ENCODE measurements at regions not wholly inside any gene's neighbourhood (a gene's known extent, or its start where the extent isn't known, plus 50 kb on each side); places are given as distances from the start of the nearest gene placed in this dataset.

GRCh38 chr16:86701286-86701975 is 123.1 kb downstream of the FOXL1 start:
- Mint-ChIP-seq H3K4me3 (no peak overlapping the region), H3K36me3 (no peaks in the 10 kb centered on the region), H3K4me1 (ENCODE audit: low read depth) (no peaks in the 10 kb centered on the region), H3K9me3 (peaks cover 2% of the 10 kb centered on the region), H3K27ac (no peak overlapping the region), H3K27me3 (peaks cover 3% of the 10 kb centered on the region)
- ChIA-PET CTCF (no interaction called here), POLR2A (no interaction called here)
- DNase-seq: no peak
- intact Hi-C loops (cut with micrococcal nuclease): no loop called here

GRCh38 chr16:86702824-86703588 is 124.7 kb downstream of the FOXL1 start:
- POLR2A ChIA-PET: no interaction called here
- Mint-ChIP-seq H3K4me3 (no peak overlapping the region), H3K27me3 (peaks cover 3% of the 10 kb centered on the region), H3K4me1 (ENCODE audit: low read depth) (no peaks in the 10 kb centered on the region), H3K36me3 (no peaks in the 10 kb centered on the region), H3K27ac (no peak overlapping the region), H3K9me3 (peaks cover 2% of the 10 kb centered on the region)
- intact Hi-C loops (cut with micrococcal nuclease): no loop called here
- CTCF ChIA-PET: no interaction called here
- no peak for DNase-seq

- ChIA-PET CTCF (no interaction called here), POLR2A (no interaction called here)
- no peaks in the 10 kb centered on the region for H3K4me1 Mint-ChIP-seq (ENCODE audit: low read depth)
- H3K27me3 Mint-ChIP-seq: peaks cover 1% of the 10 kb centered on the region
- H3K4me3 Mint-ChIP-seq: no peak overlapping the region
- peaks cover 2% of the 10 kb centered on the region for H3K9me3 Mint-ChIP-seq
- intact Hi-C loops (cut with micrococcal nuclease): no loop called here
- DNase-seq: no peak
- no peaks in the 10 kb centered on the region for H3K36me3 Mint-ChIP-seq
- no peak overlapping the region for H3K27ac Mint-ChIP-seq
Observed at GRCh38 chr16:86704516-86704915, 126.2 kb downstream of the FOXL1 start.

- peaks cover 1% of the 10 kb centered on the region for H3K27me3 Mint-ChIP-seq
- CTCF ChIA-PET: no interaction called here
- no peak for DNase-seq
- POLR2A ChIA-PET: no interaction called here
- no peak overlapping the region for H3K27ac Mint-ChIP-seq
- no peaks in the 10 kb centered on the region for H3K36me3 Mint-ChIP-seq
- H3K4me3 Mint-ChIP-seq: no peak overlapping the region
- peaks cover 2% of the 10 kb centered on the region for H3K9me3 Mint-ChIP-seq
- H3K4me1 Mint-ChIP-seq (ENCODE audit: low read depth): no peaks in the 10 kb centered on the region
- intact Hi-C loops (cut with micrococcal nuclease): no loop called here
Observed at GRCh38 chr16:86706726-86707125, 128.4 kb downstream of the FOXL1 start.

- DNase-seq: no peak
- H3K36me3 Mint-ChIP-seq: no peaks in the 10 kb centered on the region
- peaks cover 1% of the 10 kb centered on the region for H3K27me3 Mint-ChIP-seq
- intact Hi-C loops (cut with micrococcal nuclease): no loop called here
- POLR2A ChIA-PET: no interaction called here
- H3K9me3 Mint-ChIP-seq: peaks cover 2% of the 10 kb centered on the region
- H3K4me1 Mint-ChIP-seq (ENCODE audit: low read depth): no peaks in the 10 kb centered on the region
- no peak overlapping the region for H3K27ac Mint-ChIP-seq
- CTCF ChIA-PET: no interaction called here
- H3K4me3 Mint-ChIP-seq: no peak overlapping the region
Observed at GRCh38 chr16:86707171-86707570, 128.8 kb downstream of the FOXL1 start.

- no peak for DNase-seq
- Mint-ChIP-seq H3K36me3 (no peaks in the 10 kb centered on the region), H3K9me3 (peaks cover 2% of the 10 kb centered on the region), H3K4me1 (ENCODE audit: low read depth) (no peaks in the 10 kb centered on the region), H3K4me3 (no peak overlapping the region), H3K27ac (no peak overlapping the region), H3K27me3 (peaks cover 1% of the 10 kb centered on the region)
- ChIA-PET POLR2A (no interaction called here), CTCF (no interaction called here)
- intact Hi-C loops (cut with micrococcal nuclease): no loop called here
Observed at GRCh38 chr16:86707581-86707980, 129.2 kb downstream of the FOXL1 start.

GRCh38 chr16:86708431-86708830 is 130.1 kb downstream of the FOXL1 start:
- peaks cover 1% of the 10 kb centered on the region for H3K27me3 Mint-ChIP-seq
- H3K9me3 Mint-ChIP-seq: peaks cover under 1% of the 10 kb centered on the region
- H3K36me3 Mint-ChIP-seq: no peaks in the 10 kb centered on the region
- no peak for DNase-seq
- no peak overlapping the region for H3K27ac Mint-ChIP-seq
- ChIA-PET POLR2A (no interaction called here), CTCF (no interaction called here)
- intact Hi-C loops (cut with micrococcal nuclease): no loop called here
- no peak overlapping the region for H3K4me3 Mint-ChIP-seq
- no peaks in the 10 kb centered on the region for H3K4me1 Mint-ChIP-seq (ENCODE audit: low read depth)

- H3K9me3 Mint-ChIP-seq: no peaks in the 10 kb centered on the region
Observed at GRCh38 chr16:86709103-86709502, 130.8 kb downstream of the FOXL1 start.

GRCh38 chr16:86709902-86710601 is 131.7 kb downstream of the FOXL1 start:
- CTCF ChIA-PET: no interaction called here
- Mint-ChIP-seq H3K4me3 (no peak overlapping the region), H3K27ac (no peak overlapping the region), H3K4me1 (ENCODE audit: low read depth) (no peaks in the 10 kb centered on the region), H3K9me3 (no peaks in the 10 kb centered on the region), H3K27me3 (peaks cover 3% of the 10 kb centered on the region), H3K36me3 (no peaks in the 10 kb centered on the region)
- POLR2A ChIA-PET: no interaction called here
- no peak for DNase-seq
- intact Hi-C loops (cut with micrococcal nuclease): no loop called here

More at GRCh38 chr16:86709103-86709502, 130.8 kb downstream of the FOXL1 start:
- intact Hi-C loops (cut with micrococcal nuclease): no loop called here
- Mint-ChIP-seq H3K36me3 (no peaks in the 10 kb centered on the region), H3K27ac (no peak overlapping the region), H3K4me1 (ENCODE audit: low read depth) (no peaks in the 10 kb centered on the region), H3K27me3 (peaks cover 1% of the 10 kb centered on the region), H3K4me3 (no peak overlapping the region)
- DNase-seq: no peak
- CTCF ChIA-PET: no interaction called here
- POLR2A ChIA-PET: no interaction called here

GRCh38 chr16:86710602-86710950 is 132.2 kb downstream of the FOXL1 start:
- intact Hi-C loops (cut with micrococcal nuclease): no loop called here
- H3K9me3 Mint-ChIP-seq: no peaks in the 10 kb centered on the region
- H3K36me3 Mint-ChIP-seq: no peaks in the 10 kb centered on the region
- H3K4me1 Mint-ChIP-seq (ENCODE audit: low read depth): no peaks in the 10 kb centered on the region
- H3K27me3 Mint-ChIP-seq: peaks cover 5% of the 10 kb centered on the region
- POLR2A ChIA-PET: no interaction called here
- H3K4me3 Mint-ChIP-seq: no peak overlapping the region
- CTCF ChIA-PET: no interaction called here
- no peak for DNase-seq
- no peak overlapping the region for H3K27ac Mint-ChIP-seq

- Mint-ChIP-seq H3K4me3 (no peak overlapping the region), H3K9me3 (no peaks in the 10 kb centered on the region), H3K36me3 (no peaks in the 10 kb centered on the region), H3K27me3 (peaks cover 10% of the 10 kb centered on the region), H3K27ac (no peak overlapping the region), H3K4me1 (ENCODE audit: low read depth) (no peaks in the 10 kb centered on the region)
- DNase-seq: no peak
- POLR2A ChIA-PET: no interaction called here
- CTCF ChIA-PET: no interaction called here
- intact Hi-C loops (cut with micrococcal nuclease): no loop called here
Observed at GRCh38 chr16:86712158-86713009, 134.0 kb downstream of the FOXL1 start.

- Mint-ChIP-seq H3K9me3 (no peaks in the 10 kb centered on the region), H3K27me3 (peaks cover 11% of the 10 kb centered on the region), H3K36me3 (no peaks in the 10 kb centered on the region), H3K27ac (no peak overlapping the region), H3K4me1 (ENCODE audit: low read depth) (no peaks in the 10 kb centered on the region), H3K4me3 (no peak overlapping the region)
- intact Hi-C loops (cut with micrococcal nuclease): no loop called here
- POLR2A ChIA-PET: no interaction called here
- DNase-seq: no peak
- CTCF ChIA-PET: no interaction called here
Observed at GRCh38 chr16:86713021-86713631, 134.8 kb downstream of the FOXL1 start.
